HUES48 (cell line): ENCODE measurements at regions not wholly inside any gene's neighbourhood (a gene's known extent, or its start where the extent isn't known, plus 50 kb on each side); places are given as distances from the start of the nearest gene placed in this dataset.
"Not testable (repeated sequence)": the region's sequence is repeated elsewhere in the genome, so short reads cannot be mapped to it uniquely, and the experiment has no call there.

Source experiments
- H3K27ac ChIP-seq: one replicate; pipeline ENCODE4 v1.7.0; 2013; ENCODE audit warnings: low read depth, low read length, inconsistent platforms
- H3K27me3 ChIP-seq: 2 replicates; pipeline ENCODE4 v1.6.1; 2013; ENCODE audit warnings: mild to moderate bottlenecking, low read length; ENCODE audit not compliant: control insufficient read depth, insufficient read depth
- H3K36me3 ChIP-seq: 2 replicates; pipeline ENCODE4 v1.6.1; 2013; ENCODE audit warnings: low read length; ENCODE audit not compliant: control insufficient read depth, insufficient read depth
- H3K4me1 ChIP-seq: 2 replicates; pipeline ENCODE4 v1.6.1; 2013; ENCODE audit warnings: mild to moderate bottlenecking, low read length; ENCODE audit not compliant: control insufficient read depth, insufficient read depth
- H3K4me3 ChIP-seq: 2 replicates; pipeline ENCODE4 v1.5.1; 2013; ENCODE audit warnings: mild to moderate bottlenecking, low read depth, low read length
- H3K9ac ChIP-seq: 2 replicates; pipeline ENCODE4 v1.6.1; 2013; ENCODE audit warnings: mild to moderate bottlenecking, low read depth, low read length, moderate library complexity
- H3K9me3 ChIP-seq: 2 replicates; pipeline ENCODE4 v1.6.1; 2013; ENCODE audit warnings: low read length; ENCODE audit not compliant: control insufficient read depth, insufficient read depth

DNA sequence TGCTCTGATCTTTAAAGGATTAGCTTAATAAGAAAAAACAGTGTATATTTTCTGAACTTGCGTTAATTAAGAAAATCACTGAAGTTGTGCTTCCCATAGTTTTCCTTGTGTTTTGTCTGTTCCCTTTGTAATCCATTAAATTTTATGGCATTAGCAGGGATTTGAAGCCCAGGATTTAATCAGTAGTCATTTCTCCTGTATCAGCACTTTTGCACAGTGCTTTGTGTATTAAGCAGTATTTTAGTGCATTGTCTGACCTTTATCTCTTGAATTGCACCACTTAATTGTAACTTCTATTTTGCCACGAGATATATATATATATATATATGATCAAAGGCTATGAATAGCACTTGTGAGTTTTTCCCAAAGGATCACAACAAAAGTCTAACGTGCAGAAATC lies 133.7 kb downstream of the S1PR1 start:
- no peaks in the 10 kb centered on the region for H3K4me1 ChIP-seq
- H3K9ac ChIP-seq: no peak overlapping the region
- H3K27me3 ChIP-seq: no peaks in the 10 kb centered on the region
- no peak overlapping the region for H3K4me3 ChIP-seq
- H3K36me3 ChIP-seq: no peaks in the 10 kb centered on the region
- no peaks in the 10 kb centered on the region for H3K9me3 ChIP-seq
- no peak overlapping the region for H3K27ac ChIP-seq

DNA sequence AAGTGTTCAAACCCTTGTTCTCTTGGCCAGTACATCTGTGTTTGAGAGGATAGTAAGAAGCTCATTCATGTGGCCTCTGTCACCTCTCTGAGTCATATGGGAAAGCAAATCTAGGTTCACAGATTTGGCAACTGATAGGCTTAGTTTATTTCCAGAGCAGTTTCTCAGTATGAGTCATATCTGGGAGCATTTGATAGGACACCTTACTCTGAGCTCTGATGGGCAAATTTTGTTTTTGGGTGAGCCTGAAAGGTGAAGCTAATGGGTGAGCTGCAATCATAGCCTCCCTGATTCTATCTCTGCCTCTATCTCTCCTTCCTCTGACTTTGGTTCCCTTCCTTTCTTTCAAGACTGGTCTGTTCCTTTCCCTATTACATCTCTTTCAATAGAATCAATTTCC lies 134.4 kb downstream of the S1PR1 start:
- no peak overlapping the region for H3K9ac ChIP-seq
- no peak overlapping the region for H3K4me3 ChIP-seq
- H3K9me3 ChIP-seq: no peaks in the 10 kb centered on the region
- H3K27me3 ChIP-seq: no peaks in the 10 kb centered on the region
- H3K36me3 ChIP-seq: no peaks in the 10 kb centered on the region
- no peaks in the 10 kb centered on the region for H3K4me1 ChIP-seq
- H3K27ac ChIP-seq: no peak overlapping the region

DNA sequence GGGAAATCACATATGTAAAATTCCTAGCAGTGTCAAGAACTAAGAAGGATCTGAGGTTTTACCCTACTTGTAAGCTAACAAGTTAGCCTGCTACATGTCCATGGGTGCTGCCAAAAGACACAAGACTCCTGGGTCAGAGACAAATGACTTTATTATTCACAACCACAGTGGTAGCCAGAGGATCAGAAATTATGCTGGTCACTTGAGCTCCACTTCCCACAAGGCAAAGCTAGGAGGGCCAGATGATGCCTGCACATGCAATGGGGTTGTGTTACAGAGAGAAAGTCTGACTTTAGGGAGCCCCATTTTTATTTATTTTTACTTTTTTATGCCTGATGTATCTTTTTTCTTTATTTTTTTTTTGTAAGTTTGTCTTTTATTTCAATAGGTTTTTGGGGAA lies 136.8 kb downstream of the S1PR1 start:
- Histone ChIP-seq H3K9me3 (no peaks in the 10 kb centered on the region), H3K9ac (no peak overlapping the region), H3K27me3 (no peaks in the 10 kb centered on the region), H3K4me1 (no peaks in the 10 kb centered on the region), H3K4me3 (no peak overlapping the region), H3K27ac (no peak overlapping the region), H3K36me3 (no peaks in the 10 kb centered on the region)

DNA sequence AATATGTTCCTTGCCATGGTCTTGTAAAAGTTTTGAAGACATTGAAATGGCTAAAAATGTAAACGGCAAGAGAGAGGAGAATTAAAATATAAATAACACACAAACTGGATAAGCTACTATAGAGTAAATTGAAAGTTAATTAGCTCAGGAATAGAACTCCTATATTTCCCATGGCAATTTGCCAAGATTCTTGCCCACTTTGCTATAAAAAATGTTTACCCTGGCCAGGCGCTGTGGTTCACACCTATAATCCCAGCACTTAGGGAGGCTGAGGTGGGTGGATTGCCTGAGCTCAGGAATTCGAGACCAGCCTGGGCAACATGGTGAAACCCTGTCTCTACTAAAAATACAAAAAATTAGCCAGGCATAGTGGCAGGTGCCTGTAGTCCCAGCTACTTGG lies 138.6 kb downstream of the S1PR1 start:
- H3K4me1 ChIP-seq, H3K36me3 ChIP-seq, H3K27me3 ChIP-seq, H3K27ac ChIP-seq, H3K9ac ChIP-seq, H3K9me3 ChIP-seq, H3K4me3 ChIP-seq: not testable (repeated sequence)

DNA sequence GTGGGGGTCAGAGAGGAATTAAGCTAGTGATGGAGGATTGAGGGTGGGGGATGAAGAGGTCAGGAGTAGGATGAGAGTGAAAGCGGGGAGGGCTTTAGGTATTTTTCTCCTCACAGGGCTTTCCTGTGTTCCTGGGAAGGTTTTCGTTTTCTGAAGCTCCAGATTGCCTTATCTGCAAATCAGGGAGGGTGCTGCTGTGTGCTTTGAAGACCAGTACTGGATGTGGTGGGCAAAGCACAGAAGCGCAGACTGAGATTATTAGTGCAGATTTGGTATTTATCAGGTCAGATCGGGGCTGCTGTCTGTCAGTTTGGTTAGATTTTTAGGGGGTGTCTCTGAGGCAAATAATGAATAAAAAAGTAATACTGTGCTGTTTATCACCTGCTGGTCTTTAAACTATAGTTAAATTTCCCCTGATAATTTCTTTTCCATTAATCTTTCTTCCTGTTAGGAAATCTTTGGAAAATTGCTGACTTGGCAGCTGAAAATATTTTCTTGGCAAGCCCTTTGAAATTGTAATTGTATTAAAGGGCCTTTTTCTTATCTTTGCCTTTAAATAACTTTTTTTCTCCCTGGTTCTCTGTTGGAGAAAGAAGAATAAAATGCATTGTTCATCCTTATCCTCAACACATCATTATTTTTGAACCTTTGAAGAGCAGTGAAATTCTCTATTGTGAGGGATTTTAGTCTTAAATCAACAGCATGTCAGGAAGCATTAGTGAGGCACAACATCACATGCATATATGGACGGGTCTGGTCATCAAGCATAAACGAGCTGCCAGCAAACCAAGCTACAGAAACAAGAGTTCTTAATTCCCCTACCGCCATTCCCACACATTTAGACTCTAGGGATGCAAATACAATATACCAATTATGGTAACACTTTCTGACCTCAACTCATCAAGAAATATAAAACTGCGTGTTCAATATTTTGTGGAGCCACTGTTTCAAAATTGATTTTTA lies 139.6 kb downstream of the S1PR1 start:
- Histone ChIP-seq H3K9me3 (no peaks in the 10 kb centered on the region), H3K36me3 (no peaks in the 10 kb centered on the region), H3K4me3 (no peak overlapping the region), H3K4me1 (peaks cover 6% of the 10 kb centered on the region; the same call in 1 of the 2 replicates), H3K27me3 (no peaks in the 10 kb centered on the region), H3K27ac (no peak overlapping the region), H3K9ac (no peak overlapping the region)

DNA sequence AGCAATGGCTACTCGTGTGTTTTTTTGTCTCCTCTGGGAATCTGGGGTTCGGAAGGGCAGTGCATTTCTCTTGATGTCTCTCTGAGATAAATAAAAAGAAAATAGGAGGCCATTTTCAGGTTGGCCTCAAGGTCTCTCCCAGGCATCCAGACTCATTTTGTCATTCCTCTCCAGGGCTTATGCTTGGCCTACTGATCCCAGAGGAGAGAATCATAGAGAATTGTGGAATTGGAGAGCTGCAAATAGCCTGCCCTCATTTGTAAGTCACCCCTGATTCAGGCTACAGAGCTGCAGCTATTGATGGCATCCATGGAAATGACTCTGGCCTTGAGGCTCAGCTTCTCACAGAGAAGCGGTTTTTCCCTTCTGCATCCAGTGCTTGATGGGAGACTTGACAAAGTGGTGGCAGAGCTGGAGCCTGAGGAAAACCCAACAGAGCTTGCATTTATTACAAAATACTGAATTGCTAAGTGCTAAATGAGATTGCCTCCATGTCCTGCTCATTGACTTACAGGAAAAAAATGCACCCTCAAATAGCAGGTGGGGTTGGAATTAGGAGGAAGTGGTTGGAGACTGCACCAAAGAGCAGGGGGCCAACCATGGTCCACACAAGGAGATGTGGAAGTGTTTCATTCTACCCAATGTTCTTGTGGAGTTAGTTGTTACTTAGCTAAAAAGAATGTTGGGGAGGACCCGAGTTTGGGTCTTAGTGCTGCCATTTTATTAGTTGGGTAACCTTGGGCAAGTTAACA lies 140.4 kb downstream of the S1PR1 start:
- Histone ChIP-seq H3K27ac (no peak overlapping the region), H3K27me3 (no peaks in the 10 kb centered on the region), H3K36me3 (no peaks in the 10 kb centered on the region), H3K4me3 (no peak overlapping the region), H3K9ac (no peak overlapping the region), H3K4me1 (peaks cover 13% of the 10 kb centered on the region), H3K9me3 (no peaks in the 10 kb centered on the region)

DNA sequence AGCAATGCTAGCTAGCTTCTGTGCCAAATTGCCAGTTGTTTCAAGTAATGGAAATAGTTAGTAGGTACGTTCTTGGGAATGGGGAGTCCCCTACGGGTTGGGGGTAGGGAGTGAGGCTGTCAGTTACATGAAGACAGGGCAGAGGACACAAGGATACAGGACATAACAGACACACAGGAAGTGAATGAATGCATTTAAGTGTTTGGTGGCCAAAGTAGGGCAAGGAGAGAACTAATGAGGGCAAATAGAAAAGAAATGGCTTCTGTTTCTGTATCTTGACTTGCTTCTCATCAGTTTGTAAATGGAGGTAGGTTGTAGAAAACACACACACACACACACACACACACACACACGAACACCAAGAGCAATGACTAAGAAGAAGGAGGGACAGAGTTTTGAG lies 142.2 kb downstream of the S1PR1 start:
- H3K9me3 ChIP-seq: no peaks in the 10 kb centered on the region
- no peak overlapping the region for H3K4me3 ChIP-seq
- no peaks in the 10 kb centered on the region for H3K27me3 ChIP-seq
- no peak overlapping the region for H3K9ac ChIP-seq
- H3K36me3 ChIP-seq: no peaks in the 10 kb centered on the region
- no peak overlapping the region for H3K27ac ChIP-seq
- H3K4me1 ChIP-seq: peaks cover 14% of the 10 kb centered on the region

DNA sequence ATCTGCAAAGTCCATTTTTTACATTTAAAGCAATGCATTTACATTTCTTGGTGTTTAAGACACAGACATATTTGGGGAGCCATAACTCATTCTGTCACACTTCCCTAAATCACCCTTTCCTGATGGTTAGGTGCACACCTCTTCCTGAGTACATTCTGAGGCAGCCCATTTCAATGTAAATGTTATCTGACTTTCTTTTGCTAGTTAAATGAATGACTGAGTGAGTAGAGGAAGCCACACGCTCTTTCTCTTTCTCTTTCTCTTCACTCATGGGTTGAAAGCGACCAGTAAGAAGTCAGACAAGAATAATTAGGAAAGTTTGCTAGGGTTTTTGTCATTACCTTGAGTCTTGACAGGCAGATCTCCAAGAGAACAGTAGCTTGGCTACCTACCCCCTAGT lies 143.1 kb downstream of the S1PR1 start:
- H3K27me3 ChIP-seq: no peaks in the 10 kb centered on the region
- no peaks in the 10 kb centered on the region for H3K9me3 ChIP-seq
- H3K36me3 ChIP-seq: no peaks in the 10 kb centered on the region
- no peak overlapping the region for H3K9ac ChIP-seq
- H3K27ac ChIP-seq: no peak overlapping the region
- peaks cover 14% of the 10 kb centered on the region for H3K4me1 ChIP-seq
- no peak overlapping the region for H3K4me3 ChIP-seq

DNA sequence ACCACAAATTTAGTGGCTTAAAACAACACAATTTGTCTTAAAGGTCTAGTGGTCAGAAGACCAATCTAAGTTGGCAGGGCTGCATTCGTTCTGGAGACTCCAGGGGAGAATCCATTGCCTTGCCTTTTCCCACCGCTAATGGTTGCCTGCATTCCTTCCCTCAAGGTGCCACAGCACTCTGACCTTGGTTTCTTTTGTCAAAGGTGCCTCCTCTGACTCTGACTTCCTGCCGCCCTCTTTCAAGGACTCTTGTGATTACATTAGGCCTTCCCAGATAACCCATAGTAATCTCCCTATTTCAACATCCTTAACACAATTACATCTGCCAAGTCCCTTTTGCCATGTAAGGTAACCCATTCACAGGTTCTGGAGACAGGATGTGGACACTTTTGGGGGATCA lies 145.3 kb downstream of the S1PR1 start:
- Histone ChIP-seq H3K9me3 (peaks cover 4% of the 10 kb centered on the region; the same call in 1 of the 2 replicates), H3K27me3 (no peaks in the 10 kb centered on the region), H3K9ac (no peak overlapping the region), H3K36me3 (no peaks in the 10 kb centered on the region), H3K4me3 (no peak overlapping the region), H3K4me1 (peaks cover 14% of the 10 kb centered on the region), H3K27ac (no peak overlapping the region)

DNA sequence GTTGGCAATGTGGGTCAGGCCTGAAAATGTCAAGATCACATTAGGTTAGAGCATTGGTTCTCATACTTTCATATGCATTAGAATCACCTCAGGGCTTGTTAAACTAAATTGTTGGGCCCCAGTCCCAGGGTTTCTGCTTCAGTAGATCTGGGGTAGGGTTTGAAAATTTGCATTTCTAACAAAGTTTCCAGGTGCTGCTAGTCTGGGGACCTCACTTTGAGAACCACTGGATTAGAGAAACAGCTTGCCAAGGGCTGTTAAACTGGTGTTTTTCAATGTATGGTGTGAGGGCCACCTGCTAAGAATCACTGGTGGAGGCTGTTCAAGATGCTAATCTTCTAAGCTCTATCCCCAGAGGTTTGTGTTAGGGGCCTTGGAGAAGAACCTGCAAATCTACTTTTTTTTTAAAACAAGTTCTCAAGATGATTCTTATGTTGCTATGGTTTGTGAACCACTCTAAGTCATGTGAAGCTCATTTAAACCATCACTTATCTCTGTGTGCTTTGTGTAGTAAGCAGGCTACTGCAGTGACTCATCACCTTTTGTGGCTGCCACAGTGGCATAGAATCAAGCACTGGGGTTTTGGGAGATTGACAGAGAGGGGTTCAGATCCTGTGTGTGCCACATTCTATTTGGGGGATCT lies 152.2 kb downstream of the S1PR1 start:
- H3K27me3 ChIP-seq: no peaks in the 10 kb centered on the region

DNA sequence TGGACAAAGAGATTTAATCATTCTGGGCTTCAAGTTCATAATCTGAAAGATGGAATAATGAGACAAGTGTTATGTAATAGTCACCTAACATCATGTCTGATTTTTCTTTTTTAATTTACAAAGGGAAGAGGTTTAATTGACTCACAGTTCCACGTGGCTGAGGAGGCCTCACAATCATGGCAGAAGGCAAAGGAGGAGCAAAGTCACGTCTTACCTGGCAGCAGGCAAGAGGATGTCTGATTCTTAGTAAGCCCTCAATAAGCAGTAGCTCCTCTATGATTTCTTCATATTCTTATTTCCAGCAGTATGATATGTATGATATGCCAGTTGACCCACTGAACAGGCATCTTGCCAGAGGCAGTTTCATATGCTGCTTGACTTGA lies 152.7 kb downstream of the S1PR1 start:
- H3K4me3 ChIP-seq: no peak overlapping the region
- H3K9ac ChIP-seq: no peak overlapping the region
- H3K9me3 ChIP-seq: peaks cover 6% of the 10 kb centered on the region
- no peak overlapping the region for H3K27ac ChIP-seq
- H3K36me3 ChIP-seq: no peaks in the 10 kb centered on the region
- no peaks in the 10 kb centered on the region for H3K4me1 ChIP-seq
- no peaks in the 10 kb centered on the region for H3K27me3 ChIP-seq

More for the DNA sequence above, 152.2 kb downstream of the S1PR1 start:
- no peaks in the 10 kb centered on the region for H3K4me1 ChIP-seq
- no peak overlapping the region for H3K4me3 ChIP-seq
- H3K9ac ChIP-seq: no peak overlapping the region
- H3K36me3 ChIP-seq: no peaks in the 10 kb centered on the region
- no peak overlapping the region for H3K27ac ChIP-seq
- H3K9me3 ChIP-seq: peaks cover 6% of the 10 kb centered on the region
